ENCODE measurements at regions not wholly inside any gene's neighbourhood (a gene's known extent, or its start where the extent isn't known, plus 50 kb on each side); places are given as distances from the start of the nearest gene placed in this dataset.

- no peak for DNase-seq (ENCODE audit: low read depth)
These were observed 135.1 kb upstream of the MYLIP start for GRCh38 chr6:15993716-15994228.

GRCh38 chr6:15990179-15990578, 138.7 kb upstream of the MYLIP start:
- no peak for DNase-seq (ENCODE audit: low read depth)

GRCh38 chr6:15989397-15989796, 139.5 kb upstream of the MYLIP start:
- DNase-seq (ENCODE audit: low read depth), result no peak

DNA sequence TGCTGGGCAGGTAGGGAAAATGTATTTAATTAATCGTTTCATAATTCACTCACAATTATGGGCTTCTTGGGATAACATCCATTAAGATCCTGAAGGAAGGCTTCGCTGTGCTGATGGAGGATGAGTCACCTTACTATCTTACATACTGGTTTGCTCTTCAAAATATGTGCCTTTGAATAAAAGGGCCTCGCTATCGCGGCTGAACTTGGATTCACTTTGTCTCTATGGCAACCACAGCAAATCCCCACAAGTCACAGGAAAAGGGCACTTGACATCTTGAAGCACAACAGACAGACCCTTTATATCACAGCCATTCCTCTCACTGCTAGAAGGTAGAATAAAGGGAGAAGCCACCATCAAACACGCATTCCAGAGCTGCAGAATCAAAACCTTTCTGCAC, 141.3 kb upstream of the MYLIP start:
- no peak for DNase-seq (ENCODE audit: low read depth)

- DNase-seq (ENCODE audit: low read depth), result no peak
These were observed 142.8 kb upstream of the MYLIP start for GRCh38 chr6:15986027-15986629.

- no peak for DNase-seq (ENCODE audit: low read depth)
These were observed 143.4 kb upstream of the MYLIP start for GRCh38 chr6:15985379-15985959.

DNA sequence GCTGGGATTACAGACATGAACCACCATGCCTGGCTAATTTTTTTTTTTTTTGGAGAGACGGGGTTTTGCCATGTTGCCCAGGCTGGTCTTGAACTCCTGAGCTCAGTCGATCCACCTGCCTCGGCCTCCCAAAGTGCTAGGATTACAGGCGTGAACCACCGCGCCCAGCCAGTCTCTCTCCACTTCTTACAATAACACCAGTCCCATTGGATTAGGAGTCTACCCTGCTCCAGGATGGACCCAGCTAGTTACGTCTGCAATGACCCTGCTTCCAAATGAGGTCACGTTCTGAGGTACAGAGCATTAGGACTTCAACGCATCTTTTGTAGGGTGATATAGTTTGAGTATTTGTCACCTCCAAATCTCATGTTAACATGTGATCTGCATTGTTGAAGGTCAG, 146.9 kb upstream of the MYLIP start:
- no peak for DNase-seq (ENCODE audit: low read depth)

DNA sequence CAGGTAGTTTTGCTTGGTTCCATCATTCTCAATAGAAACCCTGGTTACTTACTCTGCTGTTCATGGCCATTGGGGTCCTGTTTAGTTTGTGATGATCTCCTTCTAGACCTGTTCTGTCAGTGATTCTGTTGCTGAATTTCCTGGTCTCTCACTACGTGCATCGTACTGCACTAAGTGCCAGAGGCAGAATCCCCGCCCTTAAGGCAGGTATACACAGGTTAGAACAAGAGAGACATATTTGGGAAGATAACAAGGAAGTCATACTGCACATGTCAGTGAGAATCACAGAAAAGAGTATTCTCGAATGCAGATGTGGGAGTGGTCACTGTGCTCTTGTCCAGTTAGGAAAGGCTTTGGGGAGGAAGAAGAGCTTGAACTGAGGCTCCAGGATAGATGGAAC, 148.1 kb upstream of the MYLIP start:
- no peak for DNase-seq (ENCODE audit: low read depth)

GRCh38 chr6:15978426-15978825, 150.5 kb upstream of the MYLIP start:
- DNase-seq (ENCODE audit: low read depth), result no peak

- no peak for DNase-seq (ENCODE audit: low read depth)
These were observed 151.8 kb upstream of the MYLIP start for GRCh38 chr6:15977050-15977449.

GRCh38 chr6:15974817-15975216, 154.1 kb upstream of the MYLIP start:
- no peak for DNase-seq (ENCODE audit: low read depth)

GRCh38 chr6:15970517-15970916, 158.4 kb upstream of the MYLIP start:
- DNase-seq (ENCODE audit: low read depth), result no peak

DNA sequence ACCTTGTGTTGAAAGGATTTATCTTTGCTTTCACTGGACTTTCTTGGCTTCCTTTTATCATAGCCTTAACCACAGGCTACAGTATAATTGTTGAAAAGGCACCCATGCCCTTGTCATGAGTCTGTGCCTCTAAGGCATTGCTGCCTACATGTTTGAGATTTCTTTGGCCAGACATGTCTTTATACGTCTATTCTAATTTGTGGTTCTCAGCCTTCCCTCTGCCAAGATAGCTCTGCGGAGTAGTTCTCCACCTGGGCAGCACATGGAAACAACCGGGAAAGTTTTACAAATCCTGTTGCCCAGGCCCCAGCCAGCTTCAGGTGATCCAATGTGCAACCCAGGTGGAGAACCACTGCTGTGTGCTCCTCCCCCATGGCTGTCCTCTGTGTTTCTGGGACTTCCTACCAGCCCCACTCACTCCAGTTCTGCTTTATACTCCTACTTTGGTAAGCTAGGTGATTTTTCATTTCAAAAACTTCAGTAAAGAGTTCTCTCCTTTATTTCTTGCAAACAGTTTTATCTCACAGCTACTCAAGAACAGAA, 159.6 kb upstream of the MYLIP start:
- DNase-seq (ENCODE audit: low read depth), result no peak

DNA sequence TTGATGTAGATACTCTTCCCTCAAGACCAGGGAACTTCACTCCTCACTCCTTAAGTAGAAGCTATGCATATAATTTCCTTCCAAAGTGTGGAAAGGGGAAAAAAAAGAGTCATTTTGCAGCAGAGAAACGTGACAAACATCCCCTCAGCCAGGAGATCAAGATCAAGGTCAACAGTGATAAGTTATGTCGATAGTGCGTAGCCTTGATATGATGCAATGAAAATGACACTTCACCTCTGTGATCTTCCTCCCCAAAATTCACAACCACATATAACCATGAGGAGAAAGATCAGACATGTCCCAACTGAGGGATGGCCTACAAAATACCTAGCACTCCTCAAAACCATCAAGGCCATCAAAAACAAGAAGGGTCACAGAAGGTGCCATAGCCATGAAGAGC, 160.4 kb upstream of the MYLIP start:
- DNase-seq (ENCODE audit: low read depth), result no peak

GRCh38 chr6:15966000-15966520, 162.8 kb upstream of the MYLIP start:
- DNase-seq (ENCODE audit: low read depth), result no peak

- peak; percentile 88 for DNase-seq (ENCODE audit: low read depth)
These were observed 166.5 kb upstream of the MYLIP start for GRCh38 chr6:15962449-15962764.

- no peak for DNase-seq (ENCODE audit: low read depth)
These were observed 167.0 kb upstream of the MYLIP start for GRCh38 chr6:15961635-15962448.

DNA sequence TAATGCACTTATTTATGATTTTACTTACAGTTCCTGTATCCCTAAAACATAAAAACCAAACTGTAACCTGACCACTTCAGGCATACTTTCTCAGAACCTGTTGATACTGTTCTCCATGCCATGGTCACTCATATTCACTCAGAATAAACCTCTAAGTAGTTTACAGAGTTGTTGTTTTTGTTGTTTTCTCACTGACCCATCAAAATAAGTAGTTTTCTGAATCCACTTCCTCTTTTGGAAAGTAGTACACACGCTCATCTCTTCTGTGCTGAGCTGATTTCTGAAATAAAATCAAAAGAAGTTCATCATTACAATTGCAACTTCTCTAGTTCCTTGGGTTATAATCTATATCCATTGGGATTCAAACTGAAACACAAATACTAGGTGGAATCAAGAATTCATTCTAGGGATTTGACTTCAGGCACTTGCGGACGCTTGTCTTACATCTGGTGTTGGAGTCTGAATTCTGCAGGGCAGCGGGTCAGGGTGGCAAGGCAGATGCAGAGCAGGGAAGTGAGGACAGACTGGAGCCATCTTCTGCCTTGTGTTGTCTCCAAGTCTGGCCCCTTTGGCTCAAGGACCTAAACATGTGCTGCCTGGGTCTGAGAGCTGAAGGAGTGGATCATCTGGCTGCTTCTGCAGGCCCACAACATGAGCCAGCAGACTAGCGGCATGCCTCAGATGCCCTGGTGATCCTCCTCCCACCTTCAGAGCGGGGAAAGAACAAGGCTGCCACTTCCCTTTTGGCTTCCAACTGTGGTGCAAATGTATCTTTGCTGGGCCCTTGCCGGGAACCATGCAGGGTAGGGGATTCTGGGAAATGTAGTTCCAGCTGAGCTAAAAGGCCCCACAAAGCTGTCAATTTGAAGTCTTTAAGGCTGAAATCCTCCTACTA, 167.9 kb upstream of the MYLIP start:
- no peak for DNase-seq (ENCODE audit: low read depth)

DNA sequence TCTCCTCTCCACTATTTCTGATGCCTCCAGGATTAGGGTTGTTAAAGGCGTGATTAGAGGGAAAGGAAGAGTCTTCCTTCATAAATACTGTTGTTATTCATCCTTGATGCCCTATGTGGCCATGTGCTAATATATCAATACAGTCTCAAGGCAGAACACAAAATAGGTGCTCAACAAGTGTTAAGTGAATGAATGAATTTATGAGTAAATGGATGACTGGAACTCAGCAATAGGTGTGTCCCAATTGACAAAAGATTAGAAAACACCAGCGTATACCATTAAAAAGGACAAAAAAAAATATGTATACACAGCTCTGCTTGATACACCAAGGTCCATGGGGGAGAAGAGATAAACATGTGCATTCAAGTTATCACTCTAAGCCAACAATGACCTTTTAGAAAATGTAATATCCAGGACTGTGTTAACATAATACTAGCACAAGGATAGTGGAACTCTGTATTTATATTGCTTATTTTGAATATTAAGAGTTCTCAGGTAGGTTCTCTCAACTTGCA, 171.2 kb upstream of the MYLIP start:
- no peak for DNase-seq (ENCODE audit: low read depth)

GRCh38 chr6:15956205-15957106, 172.4 kb upstream of the MYLIP start:
- no peak for DNase-seq (ENCODE audit: low read depth)

GRCh38 chr6:15955484-15955883, 173.4 kb upstream of the MYLIP start:
- no peak for DNase-seq (ENCODE audit: low read depth)

Data from GM04503 (cell line).